Stimulated activated CD4-positive, alpha-beta T cell treated with anti-CD3 and anti-CD28 coated beads, Interleukin-1b, Interleukin-23, amount 100 ng/mL, for 48 hours (primary cell): ENCODE measurements at regions not wholly inside any gene's neighbourhood (a gene's known extent, or its start where the extent isn't known, plus 50 kb on each side); places are given as distances from the start of the nearest gene placed in this dataset.

Source experiments
- DNase-seq: peaks from one replicate; pipeline ENCODE4 v3.0.0-alpha.2; 2020

DNA sequence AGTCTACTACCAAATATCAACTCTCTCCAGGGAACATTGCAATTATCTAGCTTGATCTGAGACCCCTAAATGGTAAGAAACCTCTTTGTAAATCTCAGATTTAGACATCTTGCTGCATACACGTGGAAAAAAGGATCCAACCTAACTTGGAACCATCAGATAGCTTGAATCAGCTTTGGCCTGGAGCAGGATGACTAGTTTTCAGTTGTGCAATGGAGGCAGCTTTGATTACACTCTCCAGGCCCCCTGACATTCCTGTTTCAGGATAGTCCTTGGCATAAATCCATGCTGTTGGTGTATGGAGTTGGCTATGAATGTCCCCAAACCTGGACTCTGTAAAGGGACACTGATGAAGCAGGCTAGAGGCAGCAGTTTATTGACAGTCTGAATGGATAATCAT lies 1061.9 kb upstream of the TENM3 start:
- DNase-seq, result no peak

DNA sequence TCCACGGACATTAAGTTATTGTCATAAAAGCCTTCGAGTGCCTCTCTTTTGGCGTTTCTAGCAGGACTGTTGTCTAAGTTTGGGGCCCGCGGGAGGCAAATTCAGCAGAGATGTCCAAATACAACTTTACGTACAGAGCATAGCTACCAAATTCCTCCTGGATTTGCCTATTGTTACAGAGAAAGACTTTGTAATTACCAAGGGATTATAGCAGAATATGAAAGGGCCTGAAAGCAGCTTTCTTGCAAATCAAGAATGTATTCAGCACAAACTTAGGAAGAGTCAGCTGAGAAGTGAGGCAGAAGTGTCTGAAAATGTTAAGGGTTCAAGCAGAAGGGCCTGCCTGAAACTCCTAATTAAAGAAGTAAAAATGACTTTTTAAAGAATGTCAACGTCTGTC lies 1053.5 kb upstream of the TENM3 start:
- DNase-seq, result no peak

DNA sequence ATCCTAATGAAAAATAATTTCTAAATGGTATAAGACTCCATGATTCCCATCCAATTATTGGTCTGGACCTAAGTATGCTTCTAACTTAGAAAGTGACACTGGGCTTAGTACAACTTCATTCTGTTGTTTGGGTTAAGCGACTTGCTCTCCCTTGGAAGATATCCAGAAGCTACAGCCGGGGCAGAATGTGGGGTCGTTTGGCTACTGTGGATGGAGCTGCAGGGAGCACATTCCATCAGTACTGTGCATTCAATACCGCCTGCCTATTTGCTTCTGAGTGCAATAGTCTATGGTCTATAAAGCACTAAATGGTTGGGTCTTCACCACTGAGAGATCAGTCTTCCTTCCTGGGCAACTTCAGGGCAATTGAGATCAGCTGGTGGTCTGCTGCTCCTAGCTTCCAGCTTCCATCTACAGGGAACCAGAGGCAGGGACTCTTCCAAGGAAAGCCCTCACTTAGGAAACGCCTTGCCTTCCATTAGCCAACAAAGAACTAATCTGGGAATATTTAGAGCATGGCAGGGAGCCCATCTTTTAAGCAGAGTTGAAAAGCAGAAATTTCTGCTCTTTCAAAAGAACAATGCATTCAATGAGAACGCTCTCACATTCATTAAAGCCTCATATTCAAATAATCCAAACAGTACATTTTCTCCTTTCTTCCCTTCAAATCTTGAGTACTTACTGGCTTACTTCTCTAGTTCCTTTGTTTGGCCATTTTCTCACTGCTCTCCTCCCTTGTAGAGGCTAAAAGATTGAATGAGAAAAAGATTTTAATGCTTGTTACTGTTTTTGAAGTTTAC lies 1049.9 kb upstream of the TENM3 start:
- DNase-seq, result no peak

DNA sequence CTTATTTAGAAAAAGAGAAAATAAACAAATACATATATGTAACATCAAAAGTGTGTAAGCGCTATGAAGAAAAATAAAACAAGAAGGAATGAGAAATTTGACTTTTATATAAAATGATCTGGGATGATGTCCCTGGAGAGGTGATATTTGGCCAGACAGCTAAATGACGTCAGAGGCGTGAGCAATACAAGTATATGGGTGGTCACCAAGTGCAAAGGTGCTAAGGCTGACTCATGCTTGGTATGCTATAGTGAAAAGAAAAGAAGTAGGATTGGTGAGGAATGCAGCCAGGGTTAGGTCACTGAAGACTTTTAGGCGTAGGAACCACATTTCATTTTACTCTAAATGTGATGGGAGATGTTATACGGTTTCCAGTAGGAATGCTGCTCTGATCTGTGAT lies 1049.1 kb upstream of the TENM3 start:
- no peak for DNase-seq

DNA sequence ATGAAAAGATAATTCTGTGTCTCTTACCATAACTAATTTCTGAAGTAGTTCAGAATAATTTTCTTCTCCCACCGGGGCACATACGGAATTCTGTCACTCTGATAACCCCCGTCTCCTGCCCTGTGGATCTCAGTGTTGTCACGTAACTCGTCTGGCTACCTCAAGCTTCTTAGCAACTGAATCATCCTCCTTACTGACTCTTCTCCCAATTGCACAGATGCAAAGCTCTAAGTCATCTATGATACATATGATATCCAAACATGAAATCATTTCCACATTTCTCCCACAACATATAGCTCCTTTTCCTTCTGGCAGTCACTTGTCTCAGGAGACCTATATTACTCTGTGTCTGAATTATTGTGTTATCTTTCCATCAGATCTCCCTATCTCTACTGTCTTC lies 1043.1 kb upstream of the TENM3 start:
- no peak for DNase-seq

DNA sequence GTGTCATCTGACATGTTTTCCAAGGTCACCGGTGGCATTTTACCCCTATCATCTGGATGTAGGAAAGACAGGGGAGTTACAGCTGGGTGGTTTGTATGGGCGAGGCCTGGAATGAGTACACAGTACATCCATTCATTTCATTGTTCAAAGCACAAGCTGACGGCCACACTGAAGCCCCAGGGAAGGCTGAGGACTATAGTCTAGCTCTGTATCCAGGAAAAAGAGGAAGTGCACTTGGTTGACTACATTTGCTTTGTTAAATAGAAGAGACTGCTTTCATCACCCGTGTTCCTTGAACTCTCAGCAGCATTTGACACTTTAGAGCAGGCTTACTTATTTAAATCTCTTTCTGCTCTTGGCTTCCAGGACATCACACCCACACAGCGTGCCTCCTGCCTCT lies 1041.0 kb upstream of the TENM3 start:
- DNase-seq, result no peak

DNA sequence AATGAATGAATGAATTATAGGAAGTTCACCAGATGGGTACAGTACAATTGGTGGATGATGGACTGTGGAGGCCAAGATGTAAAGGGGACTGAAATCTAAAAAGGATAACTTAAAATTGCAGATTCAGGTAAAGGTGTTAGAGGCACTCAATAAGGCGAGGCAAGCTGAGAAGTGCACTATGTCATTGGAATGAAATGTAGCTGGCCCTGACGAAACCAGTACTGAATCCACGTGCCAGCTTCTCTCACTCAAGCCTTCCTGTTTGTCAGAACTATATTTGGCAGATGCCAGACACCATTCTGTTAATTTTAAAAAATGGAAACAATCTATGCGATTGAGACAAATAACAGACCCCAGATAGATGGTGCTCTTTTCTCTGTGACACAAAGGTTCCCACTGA lies 1039.1 kb upstream of the TENM3 start:
- no peak for DNase-seq

DNA sequence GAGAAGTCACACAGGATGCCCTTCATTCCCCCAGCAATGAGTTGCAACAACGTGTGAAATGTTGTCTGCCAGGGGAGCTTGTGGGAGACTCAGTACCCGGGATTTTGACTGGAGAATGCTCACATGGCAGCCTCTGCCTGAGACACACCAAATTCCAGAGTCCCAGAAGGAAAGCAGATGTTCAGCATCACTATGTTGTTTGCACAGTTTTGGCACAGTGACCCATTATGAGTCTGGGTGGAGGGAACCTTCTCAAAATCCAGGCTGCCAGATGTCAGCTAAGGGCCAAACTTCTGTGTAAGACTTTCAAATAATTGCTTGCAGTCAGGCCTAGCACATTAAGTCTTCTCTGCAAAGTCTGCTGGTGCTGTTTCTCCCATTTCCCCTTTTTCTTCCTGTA lies 1029.7 kb upstream of the TENM3 start:
- DNase-seq, result no peak

DNA sequence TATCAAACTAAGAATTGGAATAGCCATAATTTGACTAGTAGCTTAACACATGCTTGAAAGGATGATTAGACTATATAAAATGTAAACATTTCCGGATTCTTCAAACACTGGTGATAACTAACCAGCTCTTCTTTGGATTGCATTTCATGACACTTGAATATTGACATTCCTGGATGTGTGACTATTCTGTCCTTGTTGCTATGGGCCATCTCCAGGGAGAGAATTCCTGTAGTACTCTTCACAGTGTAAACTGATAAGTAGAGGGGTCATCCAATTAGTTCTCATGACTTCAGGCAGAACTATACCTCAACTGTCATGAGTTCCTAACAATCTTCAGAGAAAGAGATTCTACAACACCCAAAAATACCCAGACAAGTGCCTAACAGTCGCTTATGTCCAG lies 1026.7 kb upstream of the TENM3 start:
- no peak for DNase-seq

DNA sequence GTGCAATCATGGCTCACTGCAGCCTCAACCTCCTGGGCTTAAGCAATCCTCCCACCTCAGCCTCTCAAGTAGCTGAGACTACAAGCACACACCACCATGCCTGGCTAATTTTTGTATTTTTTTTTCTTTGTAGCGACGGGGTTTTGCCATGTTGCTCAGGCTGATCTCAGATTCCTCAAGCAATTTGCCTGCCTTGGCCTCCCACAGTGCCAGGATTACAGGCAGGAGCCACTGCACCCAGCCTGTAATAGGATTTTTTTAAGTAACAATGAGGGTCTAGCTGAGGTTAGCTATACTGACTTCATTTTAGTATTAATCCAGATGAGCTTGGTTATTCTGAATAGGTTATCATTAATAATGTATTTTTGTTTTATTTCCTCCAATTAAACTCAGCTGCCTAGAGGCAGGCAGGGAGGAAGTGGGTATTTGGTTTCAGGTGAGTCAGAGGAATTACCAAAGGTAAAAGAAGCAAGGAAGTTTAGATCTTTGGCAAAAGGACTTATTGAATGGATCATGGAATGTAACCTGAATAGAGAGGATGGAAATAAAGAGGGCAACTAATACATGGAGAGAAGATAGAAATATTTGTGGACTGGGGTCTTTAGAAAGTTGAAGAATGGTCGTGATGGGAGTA lies 1023.3 kb upstream of the TENM3 start:
- DNase-seq, result no peak

DNA sequence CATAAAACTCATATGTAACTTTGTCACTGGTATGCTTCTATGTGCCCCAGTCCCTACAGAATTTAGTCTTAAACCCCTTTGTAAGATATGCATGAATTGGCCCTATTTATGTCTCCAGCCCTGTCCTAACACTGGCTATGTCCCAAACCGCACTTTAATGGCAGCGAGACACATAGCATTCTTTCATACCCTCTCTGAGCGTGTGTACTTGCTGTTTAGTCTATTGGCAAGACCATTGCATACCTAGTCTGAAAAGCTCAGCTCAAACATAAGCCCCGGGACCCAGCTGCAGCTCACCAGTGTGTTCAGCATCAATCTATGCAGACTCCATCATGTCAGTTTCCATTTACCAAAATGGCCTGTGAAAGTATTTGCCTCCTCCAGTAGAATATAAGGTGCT lies 1018.4 kb upstream of the TENM3 start:
- DNase-seq, result no peak

DNA sequence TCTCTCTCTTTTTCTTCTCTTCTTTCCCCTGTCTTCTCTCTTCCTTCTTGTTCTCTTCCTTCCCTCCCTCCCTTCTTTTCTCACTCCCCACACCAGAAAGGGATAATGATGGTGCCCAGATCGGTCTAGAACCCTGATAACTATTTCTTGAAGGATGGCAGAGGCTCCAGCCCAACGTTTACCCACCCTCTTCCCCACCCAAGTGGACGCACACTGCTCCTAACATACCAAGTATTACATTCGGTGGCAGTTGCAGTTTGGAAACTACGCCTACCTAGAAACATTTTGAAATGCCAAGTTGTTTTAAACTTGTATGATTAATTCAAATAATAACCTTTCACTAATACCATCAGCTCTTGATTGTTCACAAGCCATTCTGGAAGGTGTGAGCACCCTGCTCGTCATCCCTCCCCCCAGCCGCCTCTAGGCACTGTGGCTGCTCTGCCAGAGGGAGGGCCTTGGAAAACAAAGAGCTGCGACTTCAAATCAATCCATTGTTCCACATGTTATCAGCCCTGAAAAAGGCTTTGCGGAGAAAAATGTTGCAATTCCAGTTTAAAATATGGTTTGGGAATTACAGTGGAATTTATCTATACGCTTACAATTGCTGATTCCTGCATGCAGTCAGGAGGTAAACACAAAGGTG lies 1017.5 kb upstream of the TENM3 start:
- no peak for DNase-seq

DNA sequence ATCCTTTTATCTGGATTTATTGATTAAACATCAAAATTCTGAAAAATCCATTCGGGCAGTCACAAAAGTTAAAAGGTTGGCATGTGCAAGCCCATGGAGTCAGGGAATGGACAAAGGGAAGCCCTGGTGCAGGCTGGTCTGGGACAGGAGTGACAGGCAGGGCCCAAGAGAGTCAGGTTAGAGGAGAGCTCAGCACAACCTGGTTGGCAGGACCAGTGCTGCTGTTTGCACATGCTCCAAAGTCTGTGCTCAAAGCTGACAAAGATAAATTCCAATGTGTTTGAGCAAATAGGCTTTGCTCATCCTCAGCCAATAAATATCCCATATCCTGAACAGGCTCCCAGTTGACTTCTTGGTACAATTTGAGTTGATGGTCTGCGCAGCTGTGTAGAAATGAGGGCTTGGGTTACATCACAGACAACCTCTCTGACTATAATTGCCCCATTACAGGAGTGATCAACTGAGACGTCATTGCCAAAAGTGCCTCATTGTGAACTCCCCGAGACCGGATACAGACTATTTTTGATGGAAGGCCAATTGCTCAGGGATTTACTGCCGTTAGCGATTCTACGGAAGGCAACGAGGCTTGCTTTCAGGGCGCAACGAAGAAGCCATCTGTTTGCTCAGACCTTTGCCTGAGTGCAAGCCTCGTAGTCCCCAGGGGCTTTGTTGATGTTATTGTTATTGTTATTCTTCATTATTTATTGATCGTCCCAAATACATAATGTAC lies 1008.1 kb upstream of the TENM3 start:
- no peak for DNase-seq

DNA sequence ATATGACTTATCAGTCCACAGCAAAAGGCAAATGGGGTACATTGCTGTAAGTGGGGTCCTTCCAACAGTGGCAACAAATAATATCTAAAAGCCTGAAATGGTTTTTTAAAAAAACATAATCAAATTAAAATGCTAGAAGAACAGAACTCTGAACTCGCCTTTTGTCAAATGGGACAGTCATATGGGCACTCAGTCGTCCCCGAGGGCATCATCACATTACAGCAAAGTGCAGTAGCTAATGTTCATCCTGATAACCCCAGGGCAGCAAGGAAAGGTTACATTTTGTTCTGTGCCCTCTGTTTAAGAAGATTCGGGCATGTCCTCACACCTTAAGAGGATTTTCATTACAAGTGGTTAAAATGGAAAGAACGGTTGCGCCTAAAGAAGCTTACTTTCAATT lies 997.9 kb upstream of the TENM3 start:
- no peak for DNase-seq

DNA sequence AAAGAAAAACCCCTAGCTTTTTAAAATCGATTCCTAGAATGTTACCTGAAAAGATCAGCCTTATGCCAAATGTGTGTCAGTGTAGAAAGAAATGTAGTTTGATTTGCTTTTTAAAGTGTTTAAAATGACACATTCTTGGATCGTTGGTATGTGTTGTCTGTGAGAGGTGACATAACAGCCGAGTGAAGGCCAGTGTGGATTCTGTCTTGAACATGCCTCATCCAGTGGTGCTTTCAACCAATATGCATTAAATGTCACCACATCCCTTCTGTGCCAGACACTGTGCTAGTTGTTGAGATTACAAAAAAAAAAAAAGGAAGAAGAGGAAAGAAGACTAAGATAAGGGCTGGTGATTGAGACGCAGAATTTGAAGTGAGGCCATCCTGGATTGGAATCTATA lies 994.2 kb upstream of the TENM3 start:
- DNase-seq, result no peak

DNA sequence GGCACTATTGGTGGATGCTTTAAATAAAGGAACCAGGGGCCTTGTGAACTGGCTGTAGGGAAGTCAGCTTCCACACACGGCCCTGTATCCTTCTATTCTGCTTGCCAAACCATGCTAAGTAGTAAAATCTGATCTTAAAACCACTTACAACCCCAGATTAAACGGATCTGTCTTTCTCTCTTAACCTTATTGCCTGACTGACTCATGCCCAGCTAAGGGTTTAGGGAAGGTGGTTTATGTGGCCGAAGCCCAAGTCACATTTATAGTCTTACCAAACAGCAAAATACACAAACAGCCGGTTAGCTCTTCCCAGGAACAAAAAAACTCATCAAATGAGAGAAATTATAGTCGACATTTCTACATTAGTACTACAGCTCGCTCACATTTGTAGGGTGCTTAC lies 988.4 kb upstream of the TENM3 start:
- DNase-seq, result no peak

DNA sequence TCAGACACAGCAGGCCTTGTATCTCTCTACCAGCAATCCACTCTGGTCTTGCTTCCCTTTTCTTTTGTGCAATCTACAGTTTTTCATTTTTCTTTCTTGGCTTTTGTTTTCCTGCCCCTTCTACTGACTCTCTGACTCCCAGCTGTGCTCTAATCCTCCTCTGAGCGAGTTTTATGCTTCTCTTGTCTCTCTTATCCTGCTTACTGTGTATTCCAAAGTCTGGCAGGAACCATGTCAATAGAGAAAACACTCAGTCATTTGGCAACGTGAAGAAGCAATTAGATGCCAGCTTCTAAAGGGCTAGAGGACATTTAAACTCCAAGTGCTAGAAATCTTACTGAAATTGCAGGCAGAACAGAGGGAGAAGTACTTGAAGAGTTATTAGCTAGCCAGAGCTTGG lies 984.6 kb upstream of the TENM3 start:
- no peak for DNase-seq

DNA sequence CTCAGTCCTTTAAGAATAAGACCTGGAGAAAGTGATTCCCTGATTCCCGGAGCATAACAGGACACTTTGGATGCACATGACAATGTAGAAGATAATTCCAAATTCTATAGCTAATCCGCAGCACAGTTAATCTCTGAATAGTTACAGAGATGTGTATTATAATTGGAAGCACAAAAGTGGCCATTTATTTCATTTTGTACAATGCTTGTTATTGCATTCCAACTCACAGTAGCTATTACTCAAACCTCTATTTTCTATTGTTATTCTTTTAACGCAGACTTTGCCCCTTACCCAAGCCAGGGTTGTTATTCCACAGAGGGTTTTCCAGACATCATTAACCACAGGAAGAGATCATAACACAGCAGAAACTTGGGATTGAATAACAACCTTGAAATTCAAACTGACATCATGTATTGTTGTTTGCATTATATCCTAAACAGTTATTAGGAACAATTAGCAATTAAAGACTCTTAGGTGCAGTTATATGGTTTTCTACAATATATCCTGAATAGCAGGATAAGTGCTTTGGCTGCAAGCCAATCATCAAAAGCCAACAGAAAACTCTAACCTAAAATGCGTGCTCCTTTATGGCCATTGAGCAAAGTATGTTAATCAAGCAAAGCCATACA lies 984.0 kb upstream of the TENM3 start:
- no peak for DNase-seq

DNA sequence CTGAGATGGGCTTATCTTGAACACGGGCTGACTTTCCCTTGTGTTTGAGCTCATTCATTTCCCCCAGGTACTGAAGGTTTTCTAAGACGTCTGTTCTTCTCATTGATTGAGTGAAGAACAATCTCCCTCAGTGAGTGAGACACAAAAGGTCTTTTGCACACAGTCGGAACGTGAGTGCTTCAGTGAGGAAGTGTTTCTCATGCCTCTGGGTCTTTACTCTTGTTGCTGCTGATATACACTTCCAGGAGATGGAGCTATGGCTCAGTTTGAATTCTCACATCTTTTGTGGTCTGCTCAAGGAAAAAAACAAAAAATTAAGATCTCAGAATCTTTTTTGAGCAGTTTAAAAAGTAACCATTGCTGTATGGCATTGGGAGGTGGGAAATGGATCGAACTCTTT lies 981.9 kb upstream of the TENM3 start:
- no peak for DNase-seq

DNA sequence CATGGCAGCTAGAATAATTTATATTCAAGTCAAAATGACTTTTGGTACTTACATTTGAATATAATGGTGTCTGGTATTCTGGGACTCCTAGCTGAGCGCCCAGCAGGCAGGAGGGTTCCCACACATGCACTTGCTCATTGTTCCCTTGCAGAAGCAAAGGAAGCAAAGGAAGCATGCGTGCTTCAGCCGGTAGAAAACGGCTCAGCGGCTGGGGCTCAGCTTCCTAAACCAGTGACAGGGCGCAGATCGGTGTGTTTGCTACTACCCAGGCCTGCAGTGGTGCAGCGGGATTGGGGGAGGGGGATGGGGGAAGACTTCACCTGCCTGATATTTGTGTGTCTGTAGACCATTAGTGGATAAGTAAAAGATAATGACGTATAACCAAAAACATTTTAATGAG lies 978.3 kb upstream of the TENM3 start:
- no peak for DNase-seq

DNA sequence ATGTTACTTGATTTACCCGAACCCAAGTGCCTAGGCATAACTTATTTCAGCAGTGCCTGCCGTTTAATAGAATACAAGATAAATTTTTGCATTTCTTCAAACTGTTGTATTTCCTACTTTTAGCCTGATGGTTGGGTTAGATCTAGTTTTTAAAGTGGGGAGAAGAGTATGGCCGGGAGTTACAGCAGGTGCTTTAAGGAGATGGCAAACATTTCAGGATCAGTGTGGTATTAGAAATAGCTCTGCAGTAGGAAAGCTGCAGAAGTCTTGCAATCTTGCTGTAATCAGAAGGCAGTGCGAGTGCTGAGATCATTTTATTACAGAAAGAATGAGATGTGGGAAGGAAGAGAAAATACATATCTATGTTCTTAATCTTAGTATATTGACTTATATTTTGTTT lies 977.8 kb upstream of the TENM3 start:
- DNase-seq, result no peak

DNA sequence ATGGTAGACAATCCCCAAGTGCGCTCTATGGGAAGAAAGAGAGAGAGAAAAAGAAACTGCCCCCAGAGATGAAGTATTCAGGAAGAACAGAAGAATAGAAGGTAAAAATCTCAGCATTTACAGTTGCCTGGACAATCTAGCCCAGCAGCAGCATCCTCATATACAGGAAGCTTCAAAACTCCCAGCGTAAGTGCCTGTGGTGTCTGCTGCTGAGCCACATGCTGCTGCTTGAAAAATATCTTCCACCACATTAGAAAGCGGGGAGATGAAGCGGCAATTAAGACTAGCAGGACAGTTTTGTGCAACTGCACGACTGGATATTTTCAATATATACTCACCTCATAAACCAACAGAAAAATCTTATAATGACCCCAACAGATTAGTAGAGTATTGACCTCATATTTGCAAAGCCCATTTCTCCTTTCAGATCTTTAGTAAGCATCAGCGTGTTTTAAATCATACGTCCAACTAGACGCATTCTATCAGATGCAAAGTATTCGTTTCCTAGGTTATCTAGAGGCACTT lies 972.0 kb upstream of the TENM3 start:
- no peak for DNase-seq

DNA sequence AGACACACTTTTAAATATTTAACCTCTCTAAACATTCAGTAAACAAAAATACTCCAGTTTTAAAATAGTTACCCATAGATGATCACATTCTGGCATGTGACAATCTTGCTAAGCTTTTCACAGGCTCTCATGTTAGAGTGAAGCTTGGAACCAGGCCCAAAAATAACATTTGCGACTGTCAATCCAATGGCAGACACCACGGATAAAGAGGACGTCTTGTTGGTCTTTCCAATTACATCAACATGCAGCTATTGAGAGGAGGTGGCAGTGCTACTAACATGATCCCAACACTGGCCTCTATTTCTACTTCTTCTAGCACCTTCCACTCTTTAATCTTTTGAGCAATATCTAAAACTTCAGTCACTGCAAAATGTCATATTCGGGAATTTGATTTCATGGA lies 970.8 kb upstream of the TENM3 start:
- DNase-seq, result no peak
